OCI-LY7 (cell line): ENCODE measurements at regions not wholly inside any gene's neighbourhood (a gene's known extent, or its start where the extent isn't known, plus 50 kb on each side); places are given as distances from the start of the nearest gene placed in this dataset.

Experiments used
- BruUV-seq: library from RNA; stranded (reverse); fragments of 400-500 nt; replicated peaks from 2 replicates; lab custom pipeline; 2021; lab: Mats Ljungman, UMichigan
- CTCF ChIA-PET: fragments of 300-600 bp; sonication (Branson Sonifier 250); formaldehyde crosslinking; loops from one replicate; lab custom pipeline; 2022; ENCODE audit warnings: antibody characterized with exemption; ENCODE audit not compliant: unreplicated experiment; lab: Charles Lee
- POLR2A ChIA-PET: fragments of 300-600 bp; sonication (Branson Sonifier 250); formaldehyde crosslinking; loops from one replicate; lab custom pipeline; 2022; ENCODE audit warnings: antibody characterized with exemption; lab: Charles Lee
- DNase-seq: peaks from one replicate; pipeline ENCODE4 v3.0.0-alpha.2; 2015; ENCODE audit warnings: low spot score
- H2AFZ ChIP-seq: fragments of 200-600 bp; sonication (generic), shearing (Covaris generic); 2 replicates; pipeline ENCODE4 v1.6.1; 2014; ENCODE audit warnings: mild to moderate bottlenecking, antibody characterized with exemption, low read length, moderate library complexity
- H3K27ac ChIP-seq: fragments of 200-600 bp; sonication (generic); 2 replicates; pipeline ENCODE4 v1.5.1; 2014; ENCODE audit warnings: mixed run types, low read depth, mild to moderate bottlenecking, moderate library complexity, low read length, inconsistent platforms; ENCODE audit not compliant: poor library complexity, severe bottlenecking
- H3K36me3 ChIP-seq: fragments of 200-600 bp; sonication (generic); 2 replicates; pipeline ENCODE4 v1.6.1; 2014; ENCODE audit warnings: mild to moderate bottlenecking, antibody characterized with exemption, low read length, moderate library complexity, mixed read lengths; ENCODE audit not compliant: insufficient read depth
- H3K4me1 ChIP-seq: fragments of 200-600 bp; sonication (generic); 2 replicates; pipeline ENCODE4 v1.5.1; 2014; ENCODE audit warnings: mild to moderate bottlenecking, low read length; ENCODE audit not compliant: insufficient read depth, poor library complexity, severe bottlenecking
- H3K4me2 ChIP-seq: fragments of 200-600 bp; sonication (generic); 2 replicates; pipeline ENCODE4 v1.6.1; 2014; ENCODE audit warnings: mild to moderate bottlenecking, low read length
- H3K4me3 ChIP-seq: fragments of 200-600 bp; sonication (generic); 2 replicates; pipeline ENCODE4 v1.5.1; 2014; ENCODE audit warnings: mild to moderate bottlenecking, low read depth, low read length; ENCODE audit not compliant: poor library complexity, severe bottlenecking
- H3K79me2 ChIP-seq: fragments of 200-600 bp; sonication (generic); 2 replicates; pipeline ENCODE4 v1.6.1; 2016; ENCODE audit warnings: low read depth, mild to moderate bottlenecking, low read length, moderate library complexity, mixed read lengths; ENCODE audit not compliant: insufficient read depth
- H3K9me2 ChIP-seq: fragments of 200-600 bp; sonication (generic); 2 replicates; pipeline ENCODE4 v1.6.1; 2016; ENCODE audit warnings: mild to moderate bottlenecking, low read length, mixed read lengths; ENCODE audit not compliant: insufficient read depth
- H3K9me3 ChIP-seq: fragments of 200-600 bp; sonication (generic); 2 replicates; pipeline ENCODE4 v1.6.1; 2014; ENCODE audit warnings: mild to moderate bottlenecking, mixed run types, low read length, mixed read lengths
- H4K20me1 ChIP-seq: fragments of 200-600 bp; sonication (generic); 2 replicates; pipeline ENCODE4 v1.6.1; 2014; ENCODE audit warnings: mild to moderate bottlenecking, antibody characterized with exemption, low read length, moderate library complexity, mixed read lengths; ENCODE audit not compliant: insufficient read depth
- CTCF ChIP-seq: fragments of 200-600 bp; sonication (generic); conservative IDR thresholded peaks from 2 replicates; pipeline ENCODE4 v1.5.1; 2014; ENCODE audit warnings: mild to moderate bottlenecking, antibody characterized with exemption, low read length, moderate library complexity, mixed read lengths
- EZH2phosphoT487 ChIP-seq: fragments of 200-600 bp; sonication (generic); IDR thresholded peaks from 2 replicates; pipeline ENCODE4 v1.6.1; 2018; ENCODE audit warnings: low read depth, borderline replicate concordance, mild to moderate bottlenecking, mixed run types, antibody characterized with exemption, low read length, moderate library complexity, mixed read lengths
- intact Hi-C: fragments of 100-400 bp; cut with micrococcal nuclease; formaldehyde crosslinking; loops from one replicate; pipeline ENCODE4 v1.10.0; 2022; ENCODE audit not compliant: unreplicated experiment

- POLR2A ChIA-PET, result interaction anchor here (0.6 kb wide), 1 partner anchor 870 kb away, joined by 3 read pairs; no protein-coding TSS in a partner anchor
- intact Hi-C loops, result no loop called here
- Histone ChIP-seq H3K4me3 (no peak overlapping the region), H3K9me3 (0 out of 2 replicates have a peak, but pooled peaks cover 1% of the 10 kb centered on the region), H3K79me2 (no peaks in the 10 kb centered on the region), H3K4me2 (no peak overlapping the region), H4K20me1 (no peaks in the 10 kb centered on the region), H2AFZ (no peak overlapping the region), H3K27ac (no peak overlapping the region), H3K9me2 (no peaks in the 10 kb centered on the region), H3K4me1 (no peaks in the 10 kb centered on the region), H3K36me3 (no peaks in the 10 kb centered on the region)
- TF ChIP-seq EZH2phosphoT487, result no peak
- no peak for DNase-seq
- BruUV-seq, result no TSS peak
- CTCF ChIA-PET, result no interaction called here
Measured at GRCh38 chr21:16711757-16712156, 801.1 kb upstream of the CXADR start.

DNA sequence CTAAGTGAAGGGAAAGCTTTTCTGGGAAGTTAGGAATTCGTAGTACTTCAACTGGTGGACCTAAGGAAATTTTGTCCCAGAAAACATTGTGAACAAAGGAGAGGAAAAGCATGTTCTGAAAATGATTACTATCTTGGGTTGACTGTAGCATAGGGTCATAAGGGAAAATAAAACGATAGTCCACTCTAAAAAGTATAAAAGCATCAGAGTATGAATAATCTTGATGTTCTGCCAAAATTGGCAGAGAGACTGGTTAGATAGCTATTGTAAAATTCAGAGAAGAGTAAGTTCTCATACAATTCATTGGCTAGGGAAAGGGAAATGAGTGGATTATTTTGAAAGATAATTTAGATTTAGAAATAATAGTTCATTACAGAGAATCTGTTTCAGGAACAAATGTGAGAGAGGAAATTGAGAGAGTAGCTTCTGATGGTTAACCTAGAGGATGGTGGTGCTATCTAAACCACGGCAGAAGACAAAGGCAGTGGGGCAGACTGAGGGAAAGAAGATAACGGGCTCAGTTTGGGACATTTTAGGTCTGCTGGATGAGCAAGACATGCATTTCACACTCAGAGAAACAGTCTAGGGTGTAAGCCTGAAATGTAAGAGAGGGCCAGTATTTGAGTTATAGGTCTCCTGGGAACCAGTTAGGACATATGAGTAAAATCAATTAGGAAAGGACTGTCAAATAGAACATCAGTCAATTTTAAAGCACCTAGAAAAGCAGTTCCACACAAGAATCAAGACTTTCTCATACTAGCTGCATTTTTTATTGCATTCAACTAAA lies 799.3 kb upstream of the CXADR start:
- no TSS peak for BruUV-seq
- H3K27ac ChIP-seq, result no peak overlapping the region
- no peak overlapping the region for H2AFZ ChIP-seq
- ChIA-PET CTCF (no interaction called here), POLR2A (no interaction called here)
- H3K79me2 ChIP-seq, result no peaks in the 10 kb centered on the region
- no peaks in the 10 kb centered on the region for H3K36me3 ChIP-seq
- no peaks in the 10 kb centered on the region for H3K9me2 ChIP-seq
- H3K4me3 ChIP-seq, result no peak overlapping the region
- H3K9me3 ChIP-seq, result 0 out of 2 replicates have a peak, but pooled peaks cover 8% of the 10 kb centered on the region
- H3K4me1 ChIP-seq, result no peaks in the 10 kb centered on the region
- TF ChIP-seq CTCF, result no peak
- intact Hi-C loops, result no loop called here
- DNase-seq, result no peak
- H3K4me2 ChIP-seq, result no peak overlapping the region
- H4K20me1 ChIP-seq, result no peaks in the 10 kb centered on the region

- no peak overlapping the region for H3K27ac ChIP-seq
- no peak overlapping the region for H3K4me3 ChIP-seq
- no peak overlapping the region for H2AFZ ChIP-seq
- TF ChIP-seq CTCF (no peak), EZH2phosphoT487 (no peak)
- H3K79me2 ChIP-seq, result no peaks in the 10 kb centered on the region
- H3K4me2 ChIP-seq, result no peak overlapping the region
- DNase-seq, result no peak
- POLR2A ChIA-PET, result interaction anchor here (1.1 kb wide), 1 partner anchor 8 kb away, joined by 3 read pairs; no protein-coding TSS in a partner anchor
- no peaks in the 10 kb centered on the region for H3K36me3 ChIP-seq
- no peaks in the 10 kb centered on the region for H3K9me3 ChIP-seq
- H4K20me1 ChIP-seq, result no peaks in the 10 kb centered on the region
- H3K9me2 ChIP-seq, result no peaks in the 10 kb centered on the region
- BruUV-seq, result no TSS peak
- intact Hi-C loops, result no loop called here
- H3K4me1 ChIP-seq, result no peaks in the 10 kb centered on the region
- CTCF ChIA-PET, result no interaction called here
Measured at GRCh38 chr21:16740511-16740910, 772.3 kb upstream of the CXADR start.
